ENCODE measurements at regions not wholly inside any gene's neighbourhood (a gene's known extent, or its start where the extent isn't known, plus 50 kb on each side); places are given as distances from the start of the nearest gene placed in this dataset.

GRCh38 chr2:150889141-150889540 lies 372.5 kb downstream of the RBM43 start:
- Histone ChIP-seq H3K9me3 (ENCODE audit: control insufficient read depth in 1 of 2, low read length in 2 of 2) (no peaks in the 10 kb centered on the region), H3K27ac (ENCODE audit: low read depth, low read length) (no peak overlapping the region), H3K4me3 (ENCODE audit: low read depth in 1 of 2, low read length in 2 of 2) (no peak overlapping the region), H3K27me3 (ENCODE audit: control insufficient read depth in 1 of 2, insufficient read depth in 2 of 2, low read length in 2 of 2) (no peaks in the 10 kb centered on the region), H3K4me1 (ENCODE audit: control insufficient read depth in 1 of 2, insufficient read depth in 2 of 2, low read length in 2 of 2) (no peaks in the 10 kb centered on the region), H3K9ac (ENCODE audit: low read depth in 1 of 2, low read length in 2 of 2) (no peak overlapping the region), H3K36me3 (ENCODE audit: control insufficient read depth in 1 of 2, insufficient read depth in 2 of 2, low read length in 2 of 2) (no peaks in the 10 kb centered on the region)

DNA sequence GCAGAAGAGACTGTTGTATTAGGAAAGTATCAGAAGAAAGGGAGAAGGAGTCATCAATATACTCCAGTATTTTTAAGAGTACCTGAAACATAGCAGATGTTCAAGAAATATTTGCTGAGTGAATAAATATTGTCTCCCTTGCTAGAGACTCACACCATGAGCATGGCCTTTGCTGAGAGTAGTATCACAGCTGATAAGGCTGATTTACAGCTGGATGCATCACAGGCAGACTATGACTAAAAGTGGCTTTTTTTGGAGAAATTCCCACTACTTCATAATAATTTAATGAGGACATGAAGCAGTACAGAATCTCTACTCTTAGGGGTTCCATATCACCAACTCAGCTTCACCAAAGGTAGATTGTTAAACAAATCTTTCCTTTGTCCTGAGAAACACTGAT lies 373.3 kb downstream of the RBM43 start:
- H3K36me3 ChIP-seq (ENCODE audit: control insufficient read depth in 1 of 2, insufficient read depth in 2 of 2, low read length in 2 of 2), result no peaks in the 10 kb centered on the region

DNA sequence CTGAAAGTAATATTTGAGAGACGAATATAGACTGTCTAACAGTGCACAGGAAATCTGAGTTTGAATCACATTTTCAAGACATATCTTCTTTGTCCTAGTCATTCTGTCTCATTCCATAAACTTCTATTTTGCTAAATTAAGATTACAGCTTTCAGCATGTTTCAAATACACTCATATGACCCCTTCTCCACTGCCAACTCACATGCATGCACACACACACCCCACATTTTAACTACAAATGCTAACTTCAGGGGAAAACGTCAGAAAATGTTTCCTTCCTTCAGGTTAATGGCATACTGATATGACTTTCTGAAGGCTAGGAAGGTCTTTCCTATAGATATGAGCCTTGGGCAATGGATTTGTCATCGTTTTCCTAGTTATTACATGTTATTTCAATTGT lies 373.7 kb downstream of the RBM43 start:
- Histone ChIP-seq H3K4me1 (ENCODE audit: control insufficient read depth in 1 of 2, insufficient read depth in 2 of 2, low read length in 2 of 2) (no peaks in the 10 kb centered on the region), H3K9me3 (ENCODE audit: control insufficient read depth in 1 of 2, low read length in 2 of 2) (no peaks in the 10 kb centered on the region), H3K27ac (ENCODE audit: low read depth, low read length) (no peak overlapping the region), H3K36me3 (ENCODE audit: control insufficient read depth in 1 of 2, insufficient read depth in 2 of 2, low read length in 2 of 2) (no peaks in the 10 kb centered on the region), H3K27me3 (ENCODE audit: control insufficient read depth in 1 of 2, insufficient read depth in 2 of 2, low read length in 2 of 2) (no peaks in the 10 kb centered on the region), H3K9ac (ENCODE audit: low read depth in 1 of 2, low read length in 2 of 2) (no peak overlapping the region), H3K4me3 (ENCODE audit: low read depth in 1 of 2, low read length in 2 of 2) (no peak overlapping the region)

More for the DNA sequence above, 373.3 kb downstream of the RBM43 start:
- no peak overlapping the region for H3K27ac ChIP-seq (ENCODE audit: low read depth, low read length)
- no peaks in the 10 kb centered on the region for H3K9me3 ChIP-seq (ENCODE audit: control insufficient read depth in 1 of 2, low read length in 2 of 2)
- H3K9ac ChIP-seq (ENCODE audit: low read depth in 1 of 2, low read length in 2 of 2), result no peak overlapping the region
- no peak overlapping the region for H3K4me3 ChIP-seq (ENCODE audit: low read depth in 1 of 2, low read length in 2 of 2)
- H3K4me1 ChIP-seq (ENCODE audit: control insufficient read depth in 1 of 2, insufficient read depth in 2 of 2, low read length in 2 of 2), result no peaks in the 10 kb centered on the region
- no peaks in the 10 kb centered on the region for H3K27me3 ChIP-seq (ENCODE audit: control insufficient read depth in 1 of 2, insufficient read depth in 2 of 2, low read length in 2 of 2)

- no peak overlapping the region for H3K9ac ChIP-seq (ENCODE audit: low read depth in 1 of 2, low read length in 2 of 2)
- H3K4me3 ChIP-seq (ENCODE audit: low read depth in 1 of 2, low read length in 2 of 2), result no peak overlapping the region
- no peaks in the 10 kb centered on the region for H3K9me3 ChIP-seq (ENCODE audit: control insufficient read depth in 1 of 2, low read length in 2 of 2)
- H3K27ac ChIP-seq (ENCODE audit: low read depth, low read length), result no peak overlapping the region
- no peaks in the 10 kb centered on the region for H3K27me3 ChIP-seq (ENCODE audit: control insufficient read depth in 1 of 2, insufficient read depth in 2 of 2, low read length in 2 of 2)
- H3K36me3 ChIP-seq (ENCODE audit: control insufficient read depth in 1 of 2, insufficient read depth in 2 of 2, low read length in 2 of 2), result no peaks in the 10 kb centered on the region
- no peaks in the 10 kb centered on the region for H3K4me1 ChIP-seq (ENCODE audit: control insufficient read depth in 1 of 2, insufficient read depth in 2 of 2, low read length in 2 of 2)
Observed at GRCh38 chr2:150885774-150886386, 375.8 kb downstream of the RBM43 start.

- no peak overlapping the region for H3K4me3 ChIP-seq (ENCODE audit: low read depth in 1 of 2, low read length in 2 of 2)
- no peaks in the 10 kb centered on the region for H3K27me3 ChIP-seq (ENCODE audit: control insufficient read depth in 1 of 2, insufficient read depth in 2 of 2, low read length in 2 of 2)
- H3K9me3 ChIP-seq (ENCODE audit: control insufficient read depth in 1 of 2, low read length in 2 of 2), result no peaks in the 10 kb centered on the region
- no peak overlapping the region for H3K27ac ChIP-seq (ENCODE audit: low read depth, low read length)
- H3K4me1 ChIP-seq (ENCODE audit: control insufficient read depth in 1 of 2, insufficient read depth in 2 of 2, low read length in 2 of 2), result no peaks in the 10 kb centered on the region
- no peak overlapping the region for H3K9ac ChIP-seq (ENCODE audit: low read depth in 1 of 2, low read length in 2 of 2)
- no peaks in the 10 kb centered on the region for H3K36me3 ChIP-seq (ENCODE audit: control insufficient read depth in 1 of 2, insufficient read depth in 2 of 2, low read length in 2 of 2)
Observed at GRCh38 chr2:150885236-150885635, 376.4 kb downstream of the RBM43 start.

- Histone ChIP-seq H3K36me3 (ENCODE audit: control insufficient read depth in 1 of 2, insufficient read depth in 2 of 2, low read length in 2 of 2) (no peaks in the 10 kb centered on the region), H3K9ac (ENCODE audit: low read depth in 1 of 2, low read length in 2 of 2) (no peak overlapping the region), H3K27ac (ENCODE audit: low read depth, low read length) (no peak overlapping the region), H3K4me1 (ENCODE audit: control insufficient read depth in 1 of 2, insufficient read depth in 2 of 2, low read length in 2 of 2) (no peaks in the 10 kb centered on the region), H3K4me3 (ENCODE audit: low read depth in 1 of 2, low read length in 2 of 2) (no peak overlapping the region), H3K27me3 (ENCODE audit: control insufficient read depth in 1 of 2, insufficient read depth in 2 of 2, low read length in 2 of 2) (no peaks in the 10 kb centered on the region), H3K9me3 (ENCODE audit: control insufficient read depth in 1 of 2, low read length in 2 of 2) (no peaks in the 10 kb centered on the region)
Observed at GRCh38 chr2:150883613-150883895, 378.1 kb downstream of the RBM43 start.

DNA sequence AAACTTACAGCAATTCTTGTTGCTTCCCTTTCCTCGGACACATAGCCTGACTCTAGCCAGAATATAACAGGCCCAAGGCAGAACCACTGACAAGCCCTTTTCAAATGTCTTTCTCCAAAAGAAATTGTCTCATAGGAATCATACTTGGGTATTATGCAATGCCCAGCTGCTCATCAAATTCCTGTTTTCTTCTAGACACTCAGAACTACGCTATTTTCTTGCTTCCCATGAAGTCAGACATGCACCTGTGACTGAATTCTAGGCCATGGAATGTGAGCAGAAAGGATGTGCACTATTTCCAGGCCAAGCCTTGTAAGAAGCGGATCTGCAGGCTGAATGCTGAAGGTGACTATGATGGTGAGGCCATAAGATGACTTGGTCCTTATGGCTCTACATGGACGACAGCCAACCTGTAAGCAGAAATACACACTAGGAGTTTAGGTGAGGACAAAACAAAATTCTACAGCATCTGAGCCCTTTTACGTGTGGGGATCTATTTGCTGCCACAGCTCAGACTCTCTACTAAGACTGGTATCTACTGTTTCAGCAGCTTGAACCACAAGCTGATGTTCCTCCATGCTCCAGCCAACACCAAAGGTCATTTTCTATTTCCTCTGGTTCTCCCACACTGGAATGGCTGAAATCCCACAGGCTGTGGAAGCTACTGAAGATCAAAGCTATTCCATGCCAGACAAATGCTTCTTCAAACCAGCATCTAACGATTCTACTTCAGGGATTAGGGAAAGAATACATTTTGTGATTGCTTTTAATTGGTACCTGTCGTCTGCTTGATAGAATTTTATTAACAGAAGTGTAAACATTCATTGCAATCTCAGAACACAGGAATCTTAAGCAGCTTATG lies 378.7 kb downstream of the RBM43 start:
- Histone ChIP-seq H3K9me3 (ENCODE audit: control insufficient read depth in 1 of 2, low read length in 2 of 2) (no peaks in the 10 kb centered on the region), H3K9ac (ENCODE audit: low read depth in 1 of 2, low read length in 2 of 2) (no peak overlapping the region), H3K27ac (ENCODE audit: low read depth, low read length) (no peak overlapping the region), H3K4me3 (ENCODE audit: low read depth in 1 of 2, low read length in 2 of 2) (no peak overlapping the region), H3K27me3 (ENCODE audit: control insufficient read depth in 1 of 2, insufficient read depth in 2 of 2, low read length in 2 of 2) (no peaks in the 10 kb centered on the region), H3K36me3 (ENCODE audit: control insufficient read depth in 1 of 2, insufficient read depth in 2 of 2, low read length in 2 of 2) (no peaks in the 10 kb centered on the region), H3K4me1 (ENCODE audit: control insufficient read depth in 1 of 2, insufficient read depth in 2 of 2, low read length in 2 of 2) (no peaks in the 10 kb centered on the region)

- H3K36me3 ChIP-seq (ENCODE audit: control insufficient read depth in 1 of 2, insufficient read depth in 2 of 2, low read length in 2 of 2), result no peaks in the 10 kb centered on the region
- H3K4me3 ChIP-seq (ENCODE audit: low read depth in 1 of 2, low read length in 2 of 2), result no peak overlapping the region
- H3K27ac ChIP-seq (ENCODE audit: low read depth, low read length), result no peak overlapping the region
- H3K27me3 ChIP-seq (ENCODE audit: control insufficient read depth in 1 of 2, insufficient read depth in 2 of 2, low read length in 2 of 2), result no peaks in the 10 kb centered on the region
- H3K4me1 ChIP-seq (ENCODE audit: control insufficient read depth in 1 of 2, insufficient read depth in 2 of 2, low read length in 2 of 2), result no peaks in the 10 kb centered on the region
- no peak overlapping the region for H3K9ac ChIP-seq (ENCODE audit: low read depth in 1 of 2, low read length in 2 of 2)
- no peaks in the 10 kb centered on the region for H3K9me3 ChIP-seq (ENCODE audit: control insufficient read depth in 1 of 2, low read length in 2 of 2)
Observed at GRCh38 chr2:150880986-150881385, 380.7 kb downstream of the RBM43 start.

- Histone ChIP-seq H3K27ac (ENCODE audit: low read depth, low read length) (no peak overlapping the region), H3K4me3 (ENCODE audit: low read depth in 1 of 2, low read length in 2 of 2) (no peak overlapping the region), H3K9ac (ENCODE audit: low read depth in 1 of 2, low read length in 2 of 2) (no peak overlapping the region), H3K27me3 (ENCODE audit: control insufficient read depth in 1 of 2, insufficient read depth in 2 of 2, low read length in 2 of 2) (no peaks in the 10 kb centered on the region), H3K9me3 (ENCODE audit: control insufficient read depth in 1 of 2, low read length in 2 of 2) (no peaks in the 10 kb centered on the region), H3K36me3 (ENCODE audit: control insufficient read depth in 1 of 2, insufficient read depth in 2 of 2, low read length in 2 of 2) (no peaks in the 10 kb centered on the region), H3K4me1 (ENCODE audit: control insufficient read depth in 1 of 2, insufficient read depth in 2 of 2, low read length in 2 of 2) (no peaks in the 10 kb centered on the region)
Observed at GRCh38 chr2:150878356-150878755, 383.3 kb downstream of the RBM43 start.

GRCh38 chr2:150876251-150876950 lies 385.3 kb downstream of the RBM43 start:
- Histone ChIP-seq H3K27me3 (ENCODE audit: control insufficient read depth in 1 of 2, insufficient read depth in 2 of 2, low read length in 2 of 2) (no peaks in the 10 kb centered on the region), H3K27ac (ENCODE audit: low read depth, low read length) (no peak overlapping the region), H3K36me3 (ENCODE audit: control insufficient read depth in 1 of 2, insufficient read depth in 2 of 2, low read length in 2 of 2) (no peaks in the 10 kb centered on the region), H3K4me1 (ENCODE audit: control insufficient read depth in 1 of 2, insufficient read depth in 2 of 2, low read length in 2 of 2) (no peaks in the 10 kb centered on the region), H3K9ac (ENCODE audit: low read depth in 1 of 2, low read length in 2 of 2) (no peak overlapping the region), H3K9me3 (ENCODE audit: control insufficient read depth in 1 of 2, low read length in 2 of 2) (no peaks in the 10 kb centered on the region), H3K4me3 (ENCODE audit: low read depth in 1 of 2, low read length in 2 of 2) (no peak overlapping the region)
